HepG2 (cell line): ENCODE measurements at regions not wholly inside any gene's neighbourhood (a gene's known extent, or its start where the extent isn't known, plus 50 kb on each side); places are given as distances from the start of the nearest gene placed in this dataset.

Experiments used
- FOSL2 ChIP-seq: sonication (generic); formaldehyde crosslinking; IDR thresholded peaks from 2 replicates; pipeline ENCODE4 v1.4.0; 2020; ENCODE audit warnings: missing genetic modification reagents
- GATAD1 ChIP-seq: IDR thresholded peaks from 2 replicates; pipeline ENCODE4 v1.6.1; 2016; ENCODE audit warnings: missing genetic modification reagents, missing compliant biosample characterization
- HNRNPUL1 ChIP-seq: fragments of 200-400 bp; formaldehyde crosslinking; IDR thresholded peaks from 2 replicates; pipeline ENCODE4 v1.6.1; 2017; ENCODE audit warnings: low read depth, mild to moderate bottlenecking, low read length, moderate library complexity
- POLR2G ChIP-seq: fragments of 200-400 bp; formaldehyde crosslinking; IDR thresholded peaks from 2 replicates; pipeline ENCODE4 v1.6.1; 2018; ENCODE audit warnings: mild to moderate bottlenecking, low read depth, low read length, moderate library complexity
- REL ChIP-seq: sonication (generic); formaldehyde crosslinking; conservative IDR thresholded peaks from 2 replicates; pipeline ENCODE4 v1.8.0; 2022; ENCODE audit warnings: mild to moderate bottlenecking, missing genetic modification reagents, moderate library complexity
- SNRNP70 ChIP-seq: fragments of 200-400 bp; formaldehyde crosslinking; IDR thresholded peaks from 2 replicates; pipeline ENCODE4 v1.6.1; 2017; ENCODE audit warnings: mild to moderate bottlenecking, low read depth, low read length, moderate library complexity
- TEAD3 ChIP-seq: optimal IDR thresholded peaks from 2 replicates; pipeline ENCODE3; 2016; ENCODE audit warnings: borderline replicate concordance
- U2AF2 ChIP-seq: fragments of 200-400 bp; formaldehyde crosslinking; IDR thresholded peaks from 2 replicates; pipeline ENCODE4 v1.6.1; 2017; ENCODE audit warnings: low read depth, mild to moderate bottlenecking, low read length
- ZFY ChIP-seq: sonication (generic); formaldehyde crosslinking; IDR thresholded peaks from 2 replicates; pipeline ENCODE4 v1.4.0; 2020; ENCODE audit warnings: missing genetic modification reagents
- ZMYM4 ChIP-seq: sonication (generic); formaldehyde crosslinking; IDR thresholded peaks from 2 replicates; pipeline ENCODE4 v1.8.1; 2023; ENCODE audit warnings: mild to moderate bottlenecking, missing genetic modification reagents
- ZNF292 ChIP-seq: sonication (generic); formaldehyde crosslinking; IDR thresholded peaks from 2 replicates; pipeline ENCODE4 v1.8.1; 2022; ENCODE audit warnings: mild to moderate bottlenecking, low read depth, missing genetic modification reagents, borderline replicate concordance
- ZNF431 ChIP-seq: sonication (generic); formaldehyde crosslinking; IDR thresholded peaks from 2 replicates; pipeline ENCODE4 v1.9.0; 2022; ENCODE audit warnings: missing genetic modification reagents, low read depth, mild to moderate bottlenecking, borderline replicate concordance
- ZNF556 ChIP-seq: sonication (generic); formaldehyde crosslinking; IDR thresholded peaks from 2 replicates; pipeline ENCODE4 v1.4.0; 2020; ENCODE audit warnings: mild to moderate bottlenecking, missing genetic modification reagents, borderline replicate concordance
- TF ChIP-seq, protein P1 (sequence below): IDR thresholded peaks from 2 replicates; pipeline ENCODE4 v1.6.1; 2018; ENCODE audit warnings: missing genetic modification reagents, mild to moderate bottlenecking, missing compliant biosample characterization
- TF ChIP-seq, protein P2 (sequence below): sonication (generic); formaldehyde crosslinking; conservative IDR thresholded peaks from 2 replicates; pipeline ENCODE4 v1.8.0; 2022; ENCODE audit warnings: low read depth, missing genetic modification reagents
- TF ChIP-seq, protein P3 (sequence below): IDR thresholded peaks from 2 replicates; pipeline ENCODE4 v1.6.1; 2016
- TF ChIP-seq, protein P4 (sequence below): IDR thresholded peaks from 2 replicates; pipeline ENCODE4 v1.6.1; 2012; ENCODE audit warnings: inconsistent platforms
- TF ChIP-seq, protein P5 (sequence below): fragments of 450-650 bp; IDR thresholded peaks from 2 replicates; pipeline ENCODE4 v1.6.1; 2016
- TF ChIP-seq, protein P6 (sequence below): sonication (generic); formaldehyde crosslinking; IDR thresholded peaks from 2 replicates; pipeline ENCODE4 v1.5.0; 2020; ENCODE audit warnings: mild to moderate bottlenecking, missing genetic modification reagents
- TF ChIP-seq, protein P7 (sequence below): sonication (generic); formaldehyde crosslinking; IDR thresholded peaks from 2 replicates; pipeline ENCODE4 v1.8.0; 2022; ENCODE audit warnings: missing genetic modification reagents, mild to moderate bottlenecking, inconsistent platforms, borderline replicate concordance

DNA sequence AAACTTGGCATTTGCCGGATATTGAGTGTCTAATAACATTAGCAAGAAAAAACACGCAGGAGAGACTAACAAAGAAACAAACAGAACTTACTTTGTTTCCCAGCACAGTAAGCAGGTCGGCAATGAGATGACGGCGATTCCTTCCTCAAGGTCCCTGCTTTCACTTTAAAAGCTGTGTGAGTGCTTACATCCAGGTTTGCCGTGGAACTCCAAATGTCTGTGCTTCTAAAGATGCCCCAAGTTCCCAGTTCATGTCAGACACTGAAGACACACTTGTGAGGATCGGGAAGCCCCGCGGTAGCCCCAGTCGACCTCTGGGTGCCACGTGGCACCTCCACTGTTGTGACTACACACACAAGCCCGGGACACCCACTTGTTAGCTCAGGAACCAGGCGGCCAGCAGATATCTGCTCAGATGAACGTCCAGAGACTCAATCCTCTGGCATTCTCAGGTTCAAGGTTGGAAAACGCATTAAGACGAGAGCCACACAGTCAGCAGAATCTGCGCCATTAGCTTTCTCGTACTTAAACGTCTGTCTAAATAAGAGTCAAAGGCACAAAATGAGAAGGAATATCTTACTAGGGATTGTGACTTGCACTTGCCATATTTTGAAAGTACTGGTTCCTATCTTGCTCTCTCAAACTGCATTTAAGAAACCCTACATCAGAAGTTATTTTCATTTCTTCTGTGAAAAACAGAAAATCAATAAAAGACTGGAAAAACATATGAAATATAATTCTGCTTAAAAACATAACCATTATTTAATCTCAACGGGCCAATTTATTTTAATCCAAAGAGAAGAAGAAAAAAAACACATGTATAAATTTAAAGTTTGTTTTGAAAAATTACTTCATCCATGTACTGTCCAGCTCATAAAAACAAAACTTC is 207.6 kb upstream of the KLF14 start (continued):
- no peak for TF ChIP-seq SNRNP70
- no peak for TF ChIP-seq ZNF556
- peak; percentile 58; the same call in 1 of the 2 replicates for TF ChIP-seq ZNF292 (CRISPR knock-in tag)
- TF ChIP-seq, protein P1, sequence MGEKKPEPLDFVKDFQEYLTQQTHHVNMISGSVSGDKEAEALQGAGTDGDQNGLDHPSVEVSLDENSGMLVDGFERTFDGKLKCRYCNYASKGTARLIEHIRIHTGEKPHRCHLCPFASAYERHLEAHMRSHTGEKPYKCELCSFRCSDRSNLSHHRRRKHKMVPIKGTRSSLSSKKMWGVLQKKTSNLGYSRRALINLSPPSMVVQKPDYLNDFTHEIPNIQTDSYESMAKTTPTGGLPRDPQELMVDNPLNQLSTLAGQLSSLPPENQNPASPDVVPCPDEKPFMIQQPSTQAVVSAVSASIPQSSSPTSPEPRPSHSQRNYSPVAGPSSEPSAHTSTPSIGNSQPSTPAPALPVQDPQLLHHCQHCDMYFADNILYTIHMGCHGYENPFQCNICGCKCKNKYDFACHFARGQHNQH (CRISPR knock-in tag), result 0 out of 2 replicates have a peak, but pooled peaks have one; percentile 17
- TF ChIP-seq, protein P2, sequence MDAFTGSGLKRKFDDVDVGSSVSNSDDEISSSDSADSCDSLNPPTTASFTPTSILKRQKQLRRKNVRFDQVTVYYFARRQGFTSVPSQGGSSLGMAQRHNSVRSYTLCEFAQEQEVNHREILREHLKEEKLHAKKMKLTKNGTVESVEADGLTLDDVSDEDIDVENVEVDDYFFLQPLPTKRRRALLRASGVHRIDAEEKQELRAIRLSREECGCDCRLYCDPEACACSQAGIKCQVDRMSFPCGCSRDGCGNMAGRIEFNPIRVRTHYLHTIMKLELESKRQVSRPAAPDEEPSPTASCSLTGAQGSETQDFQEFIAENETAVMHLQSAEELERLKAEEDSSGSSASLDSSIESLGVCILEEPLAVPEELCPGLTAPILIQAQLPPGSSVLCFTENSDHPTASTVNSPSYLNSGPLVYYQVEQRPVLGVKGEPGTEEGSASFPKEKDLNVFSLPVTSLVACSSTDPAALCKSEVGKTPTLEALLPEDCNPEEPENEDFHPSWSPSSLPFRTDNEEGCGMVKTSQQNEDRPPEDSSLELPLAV (CRISPR knock-in tag), result no peak
- no peak for TF ChIP-seq REL (CRISPR knock-in tag)
- TF ChIP-seq POLR2G, result peak; percentile 71
- TF ChIP-seq, protein P3, sequence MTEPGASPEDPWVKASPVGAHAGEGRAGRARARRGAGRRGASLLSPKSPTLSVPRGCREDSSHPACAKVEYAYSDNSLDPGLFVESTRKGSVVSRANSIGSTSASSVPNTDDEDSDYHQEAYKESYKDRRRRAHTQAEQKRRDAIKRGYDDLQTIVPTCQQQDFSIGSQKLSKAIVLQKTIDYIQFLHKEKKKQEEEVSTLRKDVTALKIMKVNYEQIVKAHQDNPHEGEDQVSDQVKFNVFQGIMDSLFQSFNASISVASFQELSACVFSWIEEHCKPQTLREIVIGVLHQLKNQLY, result 0 out of 2 replicates have a peak, but pooled peaks have one; percentile 29
- TF ChIP-seq FOSL2 (CRISPR knock-in tag), result 0 out of 2 replicates have a peak, but pooled peaks have one; percentile 11
- TF ChIP-seq, protein P4, sequence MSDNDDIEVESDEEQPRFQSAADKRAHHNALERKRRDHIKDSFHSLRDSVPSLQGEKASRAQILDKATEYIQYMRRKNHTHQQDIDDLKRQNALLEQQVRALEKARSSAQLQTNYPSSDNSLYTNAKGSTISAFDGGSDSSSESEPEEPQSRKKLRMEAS, result peak; percentile 88
- peak; percentile 48 for TF ChIP-seq TEAD3 (CRISPR knock-in tag)
- TF ChIP-seq, protein P5, sequence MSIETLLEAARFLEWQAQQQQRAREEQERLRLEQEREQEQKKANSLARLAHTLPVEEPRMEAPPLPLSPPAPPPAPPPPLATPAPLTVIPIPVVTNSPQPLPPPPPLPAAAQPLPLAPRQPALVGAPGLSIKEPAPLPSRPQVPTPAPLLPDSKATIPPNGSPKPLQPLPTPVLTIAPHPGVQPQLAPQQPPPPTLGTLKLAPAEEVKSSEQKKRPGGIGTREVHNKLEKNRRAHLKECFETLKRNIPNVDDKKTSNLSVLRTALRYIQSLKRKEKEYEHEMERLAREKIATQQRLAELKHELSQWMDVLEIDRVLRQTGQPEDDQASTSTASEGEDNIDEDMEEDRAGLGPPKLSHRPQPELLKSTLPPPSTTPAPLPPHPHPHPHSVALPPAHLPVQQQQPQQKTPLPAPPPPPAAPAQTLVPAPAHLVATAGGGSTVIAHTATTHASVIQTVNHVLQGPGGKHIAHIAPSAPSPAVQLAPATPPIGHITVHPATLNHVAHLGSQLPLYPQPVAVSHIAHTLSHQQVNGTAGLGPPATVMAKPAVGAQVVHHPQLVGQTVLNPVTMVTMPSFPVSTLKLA, result peak; percentile 84
- TF ChIP-seq, protein P6, sequence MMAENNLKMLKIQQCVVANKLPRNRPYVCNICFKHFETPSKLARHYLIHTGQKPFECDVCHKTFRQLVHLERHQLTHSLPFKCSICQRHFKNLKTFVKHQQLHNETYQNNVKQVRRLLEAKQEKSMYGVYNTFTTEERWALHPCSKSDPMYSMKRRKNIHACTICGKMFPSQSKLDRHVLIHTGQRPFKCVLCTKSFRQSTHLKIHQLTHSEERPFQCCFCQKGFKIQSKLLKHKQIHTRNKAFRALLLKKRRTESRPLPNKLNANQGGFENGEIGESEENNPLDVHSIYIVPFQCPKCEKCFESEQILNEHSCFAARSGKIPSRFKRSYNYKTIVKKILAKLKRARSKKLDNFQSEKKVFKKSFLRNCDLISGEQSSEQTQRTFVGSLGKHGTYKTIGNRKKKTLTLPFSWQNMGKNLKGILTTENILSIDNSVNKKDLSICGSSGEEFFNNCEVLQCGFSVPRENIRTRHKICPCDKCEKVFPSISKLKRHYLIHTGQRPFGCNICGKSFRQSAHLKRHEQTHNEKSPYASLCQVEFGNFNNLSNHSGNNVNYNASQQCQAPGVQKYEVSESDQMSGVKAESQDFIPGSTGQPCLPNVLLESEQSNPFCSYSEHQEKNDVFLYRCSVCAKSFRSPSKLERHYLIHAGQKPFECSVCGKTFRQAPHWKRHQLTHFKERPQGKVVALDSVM (CRISPR knock-in tag), result 0 out of 2 replicates have a peak, but pooled peaks have one; percentile 21
- TF ChIP-seq ZFY (CRISPR knock-in tag), result no peak
- TF ChIP-seq U2AF2, result no peak
- TF ChIP-seq HNRNPUL1, result no peak
- no peak for TF ChIP-seq ZNF431 (CRISPR knock-in tag)
- TF ChIP-seq, protein P7, sequence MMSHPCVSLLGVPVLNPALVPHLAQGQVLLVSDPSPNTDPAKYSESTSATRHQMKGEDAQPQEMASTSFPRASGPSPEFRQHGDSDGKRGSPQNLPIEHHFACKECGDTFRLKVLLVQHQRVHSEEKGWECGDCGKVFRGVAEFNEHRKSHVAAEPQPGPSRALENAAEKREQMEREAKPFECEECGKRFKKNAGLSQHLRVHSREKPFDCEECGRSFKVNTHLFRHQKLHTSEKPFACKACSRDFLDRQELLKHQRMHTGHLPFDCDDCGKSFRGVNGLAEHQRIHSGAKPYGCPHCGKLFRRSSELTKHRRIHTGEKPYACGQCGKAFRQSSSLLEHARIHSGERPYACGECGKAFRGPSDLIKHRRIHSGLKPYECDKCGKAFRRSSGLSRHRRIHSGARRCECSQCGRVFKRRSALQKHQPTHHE (CRISPR knock-in tag), result no peak
- TF ChIP-seq ZMYM4 (CRISPR knock-in tag), result peak; percentile 30; the same call in 1 of the 2 replicates
- TF ChIP-seq GATAD1 (CRISPR knock-in tag), result no peak
